Astrocyte (in vitro differentiated cells and primary cell): ENCODE measurements at regions not wholly inside any gene's neighbourhood (a gene's known extent, or its start where the extent isn't known, plus 50 kb on each side); places are given as distances from the start of the nearest gene placed in this dataset.

Experiments used
- DNase-seq: peaks from one replicate; pipeline ENCODE4 v3.0.0-alpha.2; 2010; ENCODE audit warnings: low read depth
- FAIRE-seq: peaks from 2 replicates; lab custom pipeline; 2011; peaks lifted over from hg19 to GRCh38; lab: Jason Lieb, UNC
- H2AFZ ChIP-seq: 2 replicates; pipeline ENCODE4 v1.6.0; 2012; ENCODE audit warnings: low read depth, low read length, inconsistent platforms
- H3K27ac ChIP-seq: 2 replicates; pipeline ENCODE4 v1.5.1; 2011; ENCODE audit warnings: low read depth, low read length, inconsistent platforms
- H3K27me3 ChIP-seq: 2 replicates; pipeline ENCODE4 v1.6.0; 2011; ENCODE audit warnings: low read length, inconsistent platforms; ENCODE audit not compliant: insufficient read depth
- H3K36me3 ChIP-seq: 2 replicates; pipeline ENCODE4 v1.5.1; 2011; ENCODE audit warnings: low read length, inconsistent platforms; ENCODE audit not compliant: insufficient read depth
- H3K4me1 ChIP-seq: 2 replicates; pipeline ENCODE4 v1.5.1; 2011; ENCODE audit warnings: low read length, inconsistent platforms; ENCODE audit not compliant: insufficient read depth
- H3K4me2 ChIP-seq: 2 replicates; pipeline ENCODE4 v1.6.0; 2012; ENCODE audit warnings: low read length, inconsistent platforms
- H3K4me3 ChIP-seq: 2 replicates; pipeline ENCODE4 v1.5.1; 2011; ENCODE audit warnings: low read depth, mild to moderate bottlenecking, low read length, inconsistent platforms; ENCODE audit not compliant: insufficient read depth
- H3K79me2 ChIP-seq: 2 replicates; pipeline ENCODE4 v1.6.0; 2012; ENCODE audit warnings: mild to moderate bottlenecking, low read length, inconsistent platforms; ENCODE audit not compliant: insufficient read depth
- H3K9ac ChIP-seq: 2 replicates; pipeline ENCODE4 v1.6.0; 2012; ENCODE audit warnings: mild to moderate bottlenecking, low read length, inconsistent platforms
- H3K9me3 ChIP-seq: 2 replicates; pipeline ENCODE4 v1.5.1; 2012; ENCODE audit warnings: low read depth, mild to moderate bottlenecking, low read length, inconsistent platforms; ENCODE audit not compliant: insufficient read depth
- H4K20me1 ChIP-seq: 2 replicates; pipeline ENCODE4 v1.6.0; 2012; ENCODE audit warnings: low read length, inconsistent platforms; ENCODE audit not compliant: insufficient read depth
- H3K27ac Mint-ChIP-seq: one replicate; pipeline ENCODE4 v1.8.0; 2021; ENCODE audit warnings: mild to moderate bottlenecking, mixed read lengths; ENCODE audit not compliant: unreplicated experiment
- H3K27me3 Mint-ChIP-seq: one replicate; pipeline ENCODE4 v1.8.0; 2021; ENCODE audit warnings: low read depth, mixed read lengths; ENCODE audit not compliant: unreplicated experiment
- H3K36me3 Mint-ChIP-seq: one replicate; pipeline ENCODE4 v1.8.0; 2021; ENCODE audit warnings: low read depth, mixed read lengths; ENCODE audit not compliant: unreplicated experiment
- H3K4me1 Mint-ChIP-seq: one replicate; pipeline ENCODE4 v1.8.0; 2021; ENCODE audit warnings: low read depth, mixed read lengths; ENCODE audit not compliant: unreplicated experiment
- H3K4me3 Mint-ChIP-seq: one replicate; pipeline ENCODE4 v1.8.0; 2021; ENCODE audit warnings: mild to moderate bottlenecking, moderate library complexity, mixed read lengths; ENCODE audit not compliant: unreplicated experiment
- H3K9me3 Mint-ChIP-seq: one replicate; pipeline ENCODE4 v1.8.0; 2021; ENCODE audit warnings: mild to moderate bottlenecking, mixed read lengths; ENCODE audit not compliant: unreplicated experiment
- CTCF ChIP-seq: IDR thresholded peaks from 2 replicates; pipeline ENCODE4 v1.5.1; 2011; ENCODE audit warnings: low read depth, mild to moderate bottlenecking, inconsistent platforms, low read length, moderate library complexity; ENCODE audit not compliant: insufficient read depth
- EZH2 ChIP-seq: IDR thresholded peaks from 2 replicates; pipeline ENCODE4 v1.6.1; 2012; ENCODE audit warnings: mild to moderate bottlenecking, low read length, inconsistent platforms; ENCODE audit not compliant: insufficient read depth

GRCh38 chr19:28051047-28051446, 1161.9 kb downstream of the UQCRFS1 start:
- no peak overlapping the region for H2AFZ ChIP-seq
- Mint-ChIP-seq H3K9me3 (peaks cover 13% of the 10 kb centered on the region), H3K27me3 (peaks cover 2% of the 10 kb centered on the region), H3K27ac (no peak overlapping the region), H3K36me3 (no peaks in the 10 kb centered on the region), H3K4me3 (no peak overlapping the region), H3K4me1 (no peaks in the 10 kb centered on the region)
- no peak for FAIRE-seq
- H3K4me2 ChIP-seq: no peak overlapping the region
- no peaks in the 10 kb centered on the region for H3K4me1 ChIP-seq
- no peaks in the 10 kb centered on the region for H4K20me1 ChIP-seq
- peaks cover 8% of the 10 kb centered on the region for H3K9me3 ChIP-seq
- no peak overlapping the region for H3K9ac ChIP-seq
- TF ChIP-seq EZH2 (no peak), CTCF (no peak)
- no peaks in the 10 kb centered on the region for H3K27me3 ChIP-seq
- H3K27ac ChIP-seq: no peak overlapping the region
- H3K4me3 ChIP-seq: no peak overlapping the region
- H3K36me3 ChIP-seq: no peaks in the 10 kb centered on the region
- H3K79me2 ChIP-seq: no peaks in the 10 kb centered on the region
- no peak for DNase-seq

GRCh38 chr19:28049875-28050274, 1163.1 kb downstream of the UQCRFS1 start:
- Histone ChIP-seq H3K4me3 (no peak overlapping the region), H3K9ac (no peak overlapping the region), H3K9me3 (peaks cover 8% of the 10 kb centered on the region), H3K27me3 (no peaks in the 10 kb centered on the region), H3K79me2 (no peaks in the 10 kb centered on the region), H2AFZ (no peak overlapping the region), H3K27ac (no peak overlapping the region), H4K20me1 (no peaks in the 10 kb centered on the region), H3K4me1 (no peaks in the 10 kb centered on the region), H3K36me3 (no peaks in the 10 kb centered on the region), H3K4me2 (no peak overlapping the region)
- Mint-ChIP-seq H3K36me3 (no peaks in the 10 kb centered on the region), H3K4me3 (no peak overlapping the region), H3K4me1 (no peaks in the 10 kb centered on the region), H3K27me3 (peaks cover under 1% of the 10 kb centered on the region), H3K9me3 (peaks cover 10% of the 10 kb centered on the region), H3K27ac (peak overlapping the region; percentile 77)
- no peak for TF ChIP-seq EZH2
- TF ChIP-seq CTCF: no peak
- FAIRE-seq: no peak
- DNase-seq: no peak

GRCh38 chr19:28046932-28047331, 1166.0 kb downstream of the UQCRFS1 start:
- Mint-ChIP-seq H3K27me3 (peaks cover 3% of the 10 kb centered on the region), H3K9me3 (peaks cover 14% of the 10 kb centered on the region), H3K4me1 (no peaks in the 10 kb centered on the region), H3K4me3 (no peak overlapping the region), H3K27ac (no peak overlapping the region), H3K36me3 (no peaks in the 10 kb centered on the region)
- Histone ChIP-seq H3K4me1 (no peaks in the 10 kb centered on the region), H3K27ac (no peak overlapping the region), H3K4me2 (no peak overlapping the region), H3K9me3 (peaks cover 8% of the 10 kb centered on the region), H3K79me2 (no peaks in the 10 kb centered on the region), H3K36me3 (no peaks in the 10 kb centered on the region), H3K27me3 (no peaks in the 10 kb centered on the region), H4K20me1 (no peaks in the 10 kb centered on the region), H3K9ac (no peak overlapping the region), H3K4me3 (no peak overlapping the region), H2AFZ (no peak overlapping the region)
- TF ChIP-seq CTCF: no peak
- no peak for TF ChIP-seq EZH2
- no peak for FAIRE-seq
- DNase-seq: no peak
